ENCODE measurements at regions not wholly inside any gene's neighbourhood (a gene's known extent, or its start where the extent isn't known, plus 50 kb on each side); places are given as distances from the start of the nearest gene placed in this dataset.

DNA sequence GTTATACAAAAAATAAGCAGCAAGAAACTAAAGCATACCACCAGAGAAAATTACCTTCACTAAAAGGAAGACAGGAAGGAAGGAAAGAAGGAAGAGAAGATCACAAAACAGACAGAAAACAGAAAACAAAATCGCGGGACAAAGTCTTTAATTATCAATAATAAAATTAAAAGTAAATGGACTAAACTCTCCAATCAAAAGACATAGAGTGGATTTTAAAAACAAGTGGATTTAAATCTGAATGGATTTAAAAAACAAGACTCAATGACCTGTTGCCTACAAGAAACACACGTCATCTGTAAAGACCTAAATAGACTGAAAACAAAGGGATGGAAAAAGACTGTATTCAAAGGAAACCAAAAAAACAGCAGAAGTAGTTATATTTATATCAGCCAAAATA lies 75.7 kb upstream of the MAGI3 start:
- no peaks in the 10 kb centered on the region for H3K27me3 ChIP-seq (replicated peaks in 1 of 4; ENCODE audit: control insufficient read depth in 3 of 4, extremely low read depth in 1 of 4, insufficient read depth in 3 of 4, low read length in 3 of 4)
- H2BK20ac ChIP-seq (ENCODE audit: low read length) = no peak overlapping the region
- H2AK5ac ChIP-seq (ENCODE audit: low read depth, low read length) = no peak overlapping the region
- H2BK15ac ChIP-seq (ENCODE audit: low read length) = no peak overlapping the region
- ChIA-PET CTCF (ENCODE audit: partially characterized antibody) (no interaction called here), POLR2A (ENCODE audit: partially characterized antibody) (no interaction called here)
- H4K5ac ChIP-seq (ENCODE audit: insufficient read length, low read depth, low read length) = no peak overlapping the region
- H4K20me1 ChIP-seq (replicated peaks in 1 of 2; ENCODE audit: control insufficient read depth in 1 of 2, insufficient read depth in 2 of 2, low read length in 2 of 2) = no peaks in the 10 kb centered on the region
- H4K91ac ChIP-seq (replicated peaks; ENCODE audit: insufficient read length, low read length) = no peak overlapping the region
- WGBS, 2 experiments (ENCODE audit: extremely low coverage in 1 of 2, insufficient coverage in 1 of 2, insufficient read length in 1 of 2, insufficient replicate concordance in 2 of 2, low coverage in 1 of 2, low lambda C conversion rate in 2 of 2, missing lambda C conversion rate in 1 of 2) = 88% methylated on average over 3 of the region's 3 CpGs; no CpG with 5 or more reads in 1 of the 2 experiments
- H3K14ac ChIP-seq (ENCODE audit: insufficient read length) = no peak overlapping the region
- H3K23ac ChIP-seq (ENCODE audit: insufficient read length) = no peak overlapping the region
- no peak overlapping the region for H3K18ac ChIP-seq (ENCODE audit: extremely low read depth, low read length)
- no peaks in the 10 kb centered on the region for H3K23me2 ChIP-seq (ENCODE audit: low read depth, low read length)
- no peak for FAIRE-seq
- no peak overlapping the region for H3K56ac ChIP-seq (replicated peaks; ENCODE audit: insufficient read length, low read depth, low read length)
- H3K4ac ChIP-seq (replicated peaks; ENCODE audit: insufficient read length, low read depth, low read length) = no peak overlapping the region
- H3K36me3 ChIP-seq (ENCODE audit: control insufficient read depth in 2 of 4, insufficient read depth in 4 of 4, low read length in 3 of 4) = no peaks in the 10 kb centered on the region
- no peak overlapping the region for H3K4me2 ChIP-seq (ENCODE audit: insufficient read depth in 1 of 2, low read depth in 2 of 2, low read length in 2 of 2)
- H3K4me3 ChIP-seq (ENCODE audit: extremely low read depth in 1 of 4, insufficient read depth in 2 of 4, low read depth in 3 of 4, low read length in 4 of 4) = no peak overlapping the region
- no peaks in the 10 kb centered on the region for H3K4me1 ChIP-seq (replicated peaks in 1 of 4; ENCODE audit: control insufficient read depth in 3 of 4, insufficient read depth in 4 of 4, low read length in 3 of 4)
- no peak overlapping the region for H3K27ac ChIP-seq (ENCODE audit: low read depth, low read length)
- TF ChIP-seq NANOG (IDR thresholded peaks at IDR 0.05; ENCODE audit: insufficient read depth, low read depth, low read length, poor library complexity, severe bottlenecking) = no peak
- TF ChIP-seq HDAC2 (IDR thresholded peaks at IDR 0.05; ENCODE audit: borderline replicate concordance in 1 of 2, low read depth in 2 of 2, low read length in 2 of 2) = no peak
- no peak for TF ChIP-seq POLR2A (IDR thresholded peaks at IDR 0.05; ENCODE audit: control extremely low read depth in 1 of 2, low read depth in 2 of 2, low read length in 2 of 2)
- TF ChIP-seq KDM4A (IDR thresholded peaks at IDR 0.05; ENCODE audit: low read depth, low read length, severe bottlenecking) = no peak
- TF ChIP-seq RBBP5 (IDR thresholded peaks at IDR 0.05; ENCODE audit: borderline replicate concordance, low read depth, low read length) = no peak
- no peak for TF ChIP-seq TEAD4 (IDR thresholded peaks at IDR 0.05; ENCODE audit: low read depth, low read length)
- TF ChIP-seq CREB1 (IDR thresholded peaks at IDR 0.05) = no peak
- TF ChIP-seq, protein P1, sequence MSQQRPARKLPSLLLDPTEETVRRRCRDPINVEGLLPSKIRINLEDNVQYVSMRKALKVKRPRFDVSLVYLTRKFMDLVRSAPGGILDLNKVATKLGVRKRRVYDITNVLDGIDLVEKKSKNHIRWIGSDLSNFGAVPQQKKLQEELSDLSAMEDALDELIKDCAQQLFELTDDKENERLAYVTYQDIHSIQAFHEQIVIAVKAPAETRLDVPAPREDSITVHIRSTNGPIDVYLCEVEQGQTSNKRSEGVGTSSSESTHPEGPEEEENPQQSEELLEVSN (IDR thresholded peaks at IDR 0.05) = no peak
- no peak for TF ChIP-seq KDM1A (IDR thresholded peaks at IDR 0.05; ENCODE audit: borderline replicate concordance, low read length)
- TF ChIP-seq, protein P2, sequence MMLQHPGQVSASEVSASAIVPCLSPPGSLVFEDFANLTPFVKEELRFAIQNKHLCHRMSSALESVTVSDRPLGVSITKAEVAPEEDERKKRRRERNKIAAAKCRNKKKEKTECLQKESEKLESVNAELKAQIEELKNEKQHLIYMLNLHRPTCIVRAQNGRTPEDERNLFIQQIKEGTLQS (IDR thresholded peaks at IDR 0.05; ENCODE audit: insufficient read depth, low read depth, low read length) = no peak
- TF ChIP-seq TBP (IDR thresholded peaks at IDR 0.05; ENCODE audit: low read depth, low read length) = no peak
- no peak for TF ChIP-seq EZH2 (IDR thresholded peaks at IDR 0.05; ENCODE audit: low read depth, low read length, severe bottlenecking)
- TF ChIP-seq FOSL1 (IDR thresholded peaks at IDR 0.05; ENCODE audit: insufficient read depth, low read depth, low read length) = no peak
- H3K79me2 ChIP-seq (ENCODE audit: control insufficient read depth in 1 of 2, insufficient read depth in 2 of 2, low read length in 2 of 2) = no peaks in the 10 kb centered on the region
- no peak overlapping the region for H2BK5ac ChIP-seq (ENCODE audit: low read depth, low read length)
- H2AFZ ChIP-seq (ENCODE audit: low read length) = no peak overlapping the region
- no peak overlapping the region for H4K8ac ChIP-seq (ENCODE audit: extremely low read depth, insufficient read depth, low read length)
- H2BK12ac ChIP-seq (ENCODE audit: low read depth, low read length) = no peak overlapping the region
- no peaks in the 10 kb centered on the region for H3K9me3 ChIP-seq (ENCODE audit: insufficient read depth in 2 of 2, low read depth in 1 of 2, low read length in 1 of 2)
- no peak for DNase-seq (ENCODE audit: low read depth in 1 of 2, low spot score in 2 of 2)
- no peaks in the 10 kb centered on the region for H3K79me1 ChIP-seq (ENCODE audit: low read depth, low read length)
- no peak overlapping the region for H3K9ac ChIP-seq (replicated peaks in 1 of 4; ENCODE audit: extremely low read depth in 1 of 4, low read depth in 3 of 4, low read length in 3 of 4)
- no peak overlapping the region for H2BK120ac ChIP-seq (replicated peaks; ENCODE audit: low read depth, low read length)

All from H1 (cell line).